NCI-H226 (cell line): ENCODE measurements at regions not wholly inside any gene's neighbourhood (a gene's known extent, or its start where the extent isn't known, plus 50 kb on each side); places are given as distances from the start of the nearest gene placed in this dataset.

ENCODE experiments used
- DNase-seq: peaks from one replicate; pipeline ENCODE4 v3.0.0-alpha.2; 2015

GRCh38 chr10:58936364-58936763 is 240.1 kb upstream of the PHYHIPL start:
- DNase-seq = no peak

GRCh38 chr10:58937423-58937822 is 239.0 kb upstream of the PHYHIPL start:
- DNase-seq = no peak

- DNase-seq = no peak
Measured at GRCh38 chr10:58942724-58943123, 233.7 kb upstream of the PHYHIPL start.

GRCh38 chr10:58943256-58943890 is 233.1 kb upstream of the PHYHIPL start:
- no peak for DNase-seq

GRCh38 chr10:58943960-58944359 is 232.5 kb upstream of the PHYHIPL start:
- no peak for DNase-seq

GRCh38 chr10:58948303-58948702 is 228.1 kb upstream of the PHYHIPL start:
- no peak for DNase-seq

- no peak for DNase-seq
Measured at GRCh38 chr10:58950618-58951017, 225.8 kb upstream of the PHYHIPL start.

GRCh38 chr10:58951087-58951486 is 225.4 kb upstream of the PHYHIPL start:
- no peak for DNase-seq

GRCh38 chr10:58951746-58952145 is 224.7 kb upstream of the PHYHIPL start:
- no peak for DNase-seq

- no peak for DNase-seq
Measured at GRCh38 chr10:58952162-58952601, 224.3 kb upstream of the PHYHIPL start.

- no peak for DNase-seq
Measured at GRCh38 chr10:58952747-58953466, 223.5 kb upstream of the PHYHIPL start.

- DNase-seq = no peak
Measured at GRCh38 chr10:58954178-58954577, 222.3 kb upstream of the PHYHIPL start.

- DNase-seq = no peak
Measured at GRCh38 chr10:58955615-58956014, 220.8 kb upstream of the PHYHIPL start.

GRCh38 chr10:58956926-58957325 is 219.5 kb upstream of the PHYHIPL start:
- peak; percentile 20 for DNase-seq

- no peak for DNase-seq
Measured at GRCh38 chr10:58957517-58957916, 218.9 kb upstream of the PHYHIPL start.

GRCh38 chr10:58963101-58963534 is 213.3 kb upstream of the PHYHIPL start:
- DNase-seq = no peak

- no peak for DNase-seq
Measured at GRCh38 chr10:58963723-58964124, 212.7 kb upstream of the PHYHIPL start.

- no peak for DNase-seq
Measured at GRCh38 chr10:58965855-58966254, 210.6 kb upstream of the PHYHIPL start.

- DNase-seq = no peak
Measured at GRCh38 chr10:58967551-58968388, 208.7 kb upstream of the PHYHIPL start.

GRCh38 chr10:58968389-58968755 is 208.1 kb upstream of the PHYHIPL start:
- no peak for DNase-seq

GRCh38 chr10:58969576-58969975 is 206.9 kb upstream of the PHYHIPL start:
- peak; percentile 3 for DNase-seq

GRCh38 chr10:58970160-58970915 is 206.1 kb upstream of the PHYHIPL start:
- DNase-seq = no peak

- no peak for DNase-seq
Measured at GRCh38 chr10:58971211-58971610, 205.2 kb upstream of the PHYHIPL start.
